HG02981 (cell line): ENCODE measurements at regions not wholly inside any gene's neighbourhood (a gene's known extent, or its start where the extent isn't known, plus 50 kb on each side); places are given as distances from the start of the nearest gene placed in this dataset.

Experiments
- ATAC-seq: cut with Tn5 transposase; IDR thresholded peaks from one replicate; pipeline ENCODE4 v1.9.1; 2021; ENCODE audit warnings: mild to moderate bottlenecking, moderate library complexity; ENCODE audit not compliant: unreplicated experiment

DNA sequence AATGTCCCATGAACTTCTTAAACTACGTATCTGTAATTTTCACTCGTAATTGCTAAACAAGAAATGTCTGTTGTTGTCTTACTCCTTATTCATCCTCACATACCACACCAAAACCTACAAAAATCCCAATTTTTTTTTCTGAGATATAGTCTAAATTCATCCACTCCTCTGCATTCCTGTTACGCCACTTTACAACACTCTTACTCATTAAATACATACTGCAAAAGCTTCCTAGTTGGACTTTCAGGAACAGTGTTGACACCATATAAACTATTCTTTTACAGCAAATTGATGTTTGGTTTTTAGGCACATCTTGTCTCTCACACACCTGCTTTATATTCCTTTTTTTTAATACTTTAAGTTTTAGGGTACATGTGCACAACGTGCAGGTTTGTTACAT lies 934.9 kb upstream of the CADM2 start:
- no peak for ATAC-seq

DNA sequence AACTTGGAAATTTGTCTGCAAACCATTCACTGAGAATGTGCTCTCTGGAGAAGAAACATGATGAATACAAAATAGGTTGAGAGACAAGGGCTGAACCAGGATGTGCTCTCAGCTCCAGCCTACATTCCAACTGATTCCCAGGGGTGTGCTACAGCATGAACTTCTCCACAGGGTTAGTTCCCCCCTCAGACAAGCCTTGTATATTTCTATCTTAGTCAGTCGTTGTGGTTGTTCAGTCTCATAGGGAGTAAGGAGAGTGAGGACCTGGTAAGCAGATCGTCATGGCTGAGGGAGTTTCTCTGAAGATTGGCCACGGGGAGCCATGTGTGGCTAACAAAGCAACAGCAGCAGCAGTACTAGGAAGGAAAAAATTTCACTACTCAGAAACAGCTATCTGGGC lies 919.7 kb upstream of the CADM2 start:
- no peak for ATAC-seq

DNA sequence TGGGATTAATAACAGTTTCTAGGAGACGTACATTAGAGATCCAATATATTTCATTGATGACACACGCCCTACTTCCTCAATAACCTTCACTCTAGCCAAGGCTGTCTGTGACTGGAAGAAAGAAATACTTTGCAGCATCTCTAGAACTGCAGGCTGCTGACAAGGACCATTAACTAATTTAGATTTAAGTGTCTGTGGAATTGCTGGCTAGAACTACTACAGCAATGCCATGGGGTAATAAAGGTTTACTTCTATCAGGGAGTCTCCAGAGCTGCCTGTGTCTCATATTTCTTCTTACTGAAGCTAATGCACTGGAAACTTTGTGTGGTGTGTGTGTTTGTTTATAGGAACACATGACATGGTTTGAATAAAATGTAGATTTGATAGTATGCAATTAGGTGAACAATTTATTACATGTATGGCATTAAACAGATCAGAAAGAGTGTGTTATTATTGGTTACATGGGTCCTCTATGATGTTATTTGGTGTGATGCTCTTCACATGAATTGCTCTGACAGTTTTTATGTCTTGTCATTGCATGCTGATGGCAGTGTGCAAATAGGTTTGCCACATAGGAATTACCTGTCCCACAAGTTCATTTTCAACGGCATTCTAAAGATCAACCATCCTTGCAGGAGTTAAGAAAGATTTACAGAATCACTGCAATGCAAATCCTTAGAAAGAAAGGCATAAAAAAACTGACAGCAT lies 916.2 kb upstream of the CADM2 start:
- no peak for ATAC-seq

DNA sequence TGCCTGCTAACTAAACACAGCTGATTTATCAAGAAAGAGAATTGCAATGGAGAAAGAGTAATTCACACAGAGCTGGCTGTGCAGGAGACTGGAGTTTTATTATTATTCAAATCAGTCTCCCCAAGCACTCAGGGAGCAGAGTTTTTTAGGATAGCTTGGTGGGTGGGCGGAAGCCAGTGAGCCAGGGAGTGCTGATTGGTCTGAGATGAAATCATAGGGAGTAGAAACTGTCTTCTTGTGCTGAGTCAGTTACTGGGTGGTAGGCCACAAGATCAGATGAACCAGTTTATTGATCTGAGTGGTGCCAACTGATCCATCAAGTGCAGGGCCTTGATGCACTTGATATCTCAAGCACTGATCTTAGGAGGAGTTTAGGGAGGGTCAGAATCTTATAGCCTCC lies 891.9 kb upstream of the CADM2 start:
- no peak for ATAC-seq

DNA sequence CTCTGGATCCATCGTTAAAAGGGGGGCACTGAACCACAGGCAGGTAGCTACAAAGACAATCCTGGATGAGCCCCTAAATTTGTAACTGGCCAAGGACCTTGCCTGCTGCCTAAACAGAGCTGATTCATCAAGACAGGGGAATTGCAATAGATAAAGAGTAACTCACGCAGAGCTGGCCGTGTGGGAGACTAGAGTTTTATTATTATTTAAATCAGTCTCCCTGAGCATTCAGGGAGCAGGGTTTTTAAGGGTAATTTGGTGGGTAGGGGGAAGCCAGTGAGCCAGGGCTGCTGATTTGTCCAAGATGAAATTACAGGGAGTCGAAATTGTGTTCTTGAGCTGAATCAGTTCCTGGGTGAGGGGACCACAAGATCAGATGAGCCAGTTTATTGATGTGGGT lies 885.1 kb upstream of the CADM2 start:
- ATAC-seq = no peak

DNA sequence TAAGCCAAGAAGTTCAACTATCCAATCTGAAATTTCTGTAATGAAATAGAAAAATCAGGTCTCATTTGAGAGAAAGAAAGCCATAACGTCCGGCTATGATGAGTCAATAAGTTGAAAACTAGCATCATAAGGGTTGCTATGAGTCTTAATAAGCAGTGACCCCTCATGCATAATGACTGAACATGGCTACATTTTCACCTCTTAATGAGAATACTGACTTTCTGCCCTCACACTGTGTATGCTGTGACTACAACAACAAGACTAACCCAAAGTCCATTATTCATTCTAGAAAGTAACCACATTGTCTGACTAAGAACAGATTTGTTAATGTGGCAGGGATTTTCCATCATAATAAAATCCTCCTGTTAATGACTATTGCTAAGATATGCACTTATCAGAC lies 884.0 kb upstream of the CADM2 start:
- ATAC-seq = no peak

DNA sequence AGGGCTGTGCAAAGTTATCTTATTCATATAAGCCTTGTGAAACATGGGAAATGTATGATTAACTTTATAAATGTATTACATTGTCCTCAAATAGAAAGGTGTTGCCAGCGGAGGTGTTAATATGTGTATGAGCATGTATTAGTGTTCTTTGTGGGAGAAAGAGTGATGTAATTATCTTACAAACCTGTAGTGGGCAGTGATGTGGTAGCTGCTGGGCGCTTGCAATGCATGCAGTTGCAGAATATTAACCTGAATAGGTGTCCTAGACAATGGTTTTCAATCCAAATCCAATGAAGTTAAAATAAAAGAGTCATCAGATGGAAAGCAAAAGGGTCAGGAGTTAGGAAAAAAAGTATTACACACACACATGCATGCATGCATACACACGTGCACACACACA lies 881.3 kb upstream of the CADM2 start:
- no peak for ATAC-seq

DNA sequence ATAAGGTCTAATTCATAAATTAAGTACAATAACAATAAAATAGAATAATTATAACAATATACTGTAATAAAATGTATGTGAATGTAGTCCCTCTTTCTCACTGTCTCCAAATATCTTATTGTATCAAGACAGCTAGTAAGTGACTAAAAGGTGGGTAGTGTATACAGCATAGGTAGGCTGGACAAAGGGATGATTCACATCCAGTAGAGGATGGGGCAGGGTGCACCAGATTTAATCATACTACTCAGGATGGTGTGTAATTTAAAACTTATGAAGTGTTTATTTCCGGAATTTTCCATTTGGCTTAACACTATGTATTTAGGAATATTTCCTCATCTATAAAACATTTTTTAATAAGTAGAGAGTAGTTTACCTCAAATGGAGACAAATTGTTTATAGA lies 876.1 kb upstream of the CADM2 start:
- ATAC-seq = no peak

DNA sequence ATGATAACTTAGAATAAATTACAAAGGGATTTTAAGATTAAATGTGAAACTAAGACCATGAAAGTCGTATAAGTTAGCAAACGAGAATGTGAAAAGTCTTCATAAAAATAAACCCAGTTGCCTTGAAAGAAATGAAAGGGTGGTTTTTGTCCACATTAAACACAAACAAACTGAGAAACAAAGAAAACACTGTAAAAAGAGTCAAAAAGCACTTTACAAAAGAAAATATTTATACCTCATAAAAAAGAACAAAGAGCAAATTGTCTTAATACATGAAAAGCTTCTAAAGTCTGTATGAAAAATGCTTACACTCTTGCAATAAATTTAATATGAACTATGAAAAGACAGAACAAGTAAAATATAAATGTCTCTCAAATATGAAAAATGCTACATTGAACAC lies 865.9 kb upstream of the CADM2 start:
- ATAC-seq = no peak

DNA sequence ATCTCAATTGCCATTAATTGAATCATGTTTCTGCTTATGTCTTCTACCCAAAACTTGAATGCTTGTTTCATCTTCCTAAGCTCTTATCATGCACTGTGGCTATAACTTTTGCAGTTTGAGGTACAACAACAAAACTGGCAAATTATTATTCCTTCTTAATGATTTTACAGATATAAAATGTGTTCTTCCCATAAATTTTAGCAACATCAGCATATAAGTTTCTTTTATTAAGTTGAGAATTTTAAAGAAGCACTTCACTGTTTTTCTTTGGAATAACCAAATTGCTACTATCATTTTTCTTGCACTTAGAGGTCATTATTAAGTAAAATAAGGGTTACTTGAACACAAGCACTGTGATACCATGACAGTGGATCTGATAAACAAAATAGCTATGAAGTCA lies 862.6 kb upstream of the CADM2 start:
- no peak for ATAC-seq

DNA sequence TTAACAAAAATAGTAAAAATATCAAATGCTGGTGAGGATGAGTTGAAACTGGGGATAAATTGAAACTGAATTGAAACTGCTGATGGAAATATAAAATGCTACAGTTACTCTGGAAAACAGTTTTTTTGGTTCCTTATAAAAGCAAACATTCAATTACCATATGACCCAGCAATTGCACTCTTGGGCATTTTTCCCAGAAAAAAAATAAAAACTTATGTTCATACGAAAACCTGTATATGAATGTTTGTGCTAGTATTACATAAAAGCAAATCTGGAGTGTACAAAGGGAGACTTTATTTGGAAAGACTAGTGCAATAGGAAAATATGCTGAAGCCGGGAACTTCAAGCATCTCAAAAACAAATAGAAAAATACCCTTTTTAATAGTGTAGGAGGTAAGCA lies 857.9 kb upstream of the CADM2 start:
- no peak for ATAC-seq

DNA sequence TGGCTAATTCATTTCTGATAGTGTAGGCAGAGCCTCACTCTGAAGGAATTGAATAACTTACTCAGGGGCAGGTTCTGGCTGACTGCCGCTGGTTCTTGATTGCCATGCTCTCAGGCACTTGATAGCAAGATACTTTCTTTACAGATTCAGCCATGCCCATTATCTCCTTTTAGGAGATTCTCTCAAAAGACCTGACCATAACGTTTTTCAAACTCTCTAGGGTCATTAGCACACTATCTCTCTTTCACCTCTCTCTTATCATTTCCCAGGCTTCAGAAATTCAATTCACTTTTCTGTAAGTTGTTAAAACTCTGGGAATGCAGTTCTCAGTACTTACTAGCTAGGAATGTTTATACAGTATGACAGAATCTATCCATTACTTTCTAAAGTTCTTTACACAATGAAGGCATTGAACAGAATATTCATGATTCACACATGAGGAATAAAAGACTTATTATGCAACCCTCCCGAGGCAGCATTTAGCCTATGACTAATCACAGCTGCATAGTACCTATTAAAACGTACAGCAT lies 850.3 kb upstream of the CADM2 start:
- no peak for ATAC-seq

DNA sequence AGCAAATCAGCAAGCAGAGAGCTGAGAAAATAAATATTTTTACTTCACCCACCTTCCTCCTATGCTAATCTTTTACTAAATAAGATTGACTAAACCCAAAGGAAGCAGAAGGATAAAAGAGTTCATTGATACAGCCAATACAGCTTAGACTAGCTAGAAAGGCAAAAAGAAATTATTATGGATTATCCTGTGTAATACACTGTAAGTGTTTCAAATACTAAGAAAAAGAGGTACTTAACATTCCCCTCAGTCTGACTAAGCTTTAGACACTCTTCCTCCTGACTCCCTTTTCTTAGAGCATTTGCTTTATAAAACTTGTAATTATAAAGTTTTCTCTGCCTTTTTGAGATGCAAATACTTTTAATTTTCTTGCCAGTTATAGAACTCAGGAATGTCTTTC lies 848.9 kb upstream of the CADM2 start:
- ATAC-seq = no peak

DNA sequence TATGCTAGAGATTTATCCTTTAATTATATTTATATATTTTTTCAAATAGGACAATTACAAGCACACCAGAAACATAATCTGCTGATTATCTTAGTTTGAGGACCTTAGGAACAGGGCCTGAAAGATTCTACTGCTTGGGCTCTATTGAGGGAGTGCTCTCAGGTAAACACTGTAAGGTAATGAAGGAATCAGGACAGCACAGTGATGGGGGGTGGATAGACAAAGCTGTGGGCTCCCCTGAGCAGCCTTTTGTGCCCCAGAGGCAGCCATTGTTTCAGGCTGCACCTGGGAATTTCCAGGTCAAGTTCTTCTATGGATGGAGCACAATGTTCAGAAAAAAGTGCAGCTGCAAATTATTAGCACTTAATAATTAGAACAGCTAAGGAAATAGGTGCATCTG lies 848.0 kb upstream of the CADM2 start:
- ATAC-seq = no peak

DNA sequence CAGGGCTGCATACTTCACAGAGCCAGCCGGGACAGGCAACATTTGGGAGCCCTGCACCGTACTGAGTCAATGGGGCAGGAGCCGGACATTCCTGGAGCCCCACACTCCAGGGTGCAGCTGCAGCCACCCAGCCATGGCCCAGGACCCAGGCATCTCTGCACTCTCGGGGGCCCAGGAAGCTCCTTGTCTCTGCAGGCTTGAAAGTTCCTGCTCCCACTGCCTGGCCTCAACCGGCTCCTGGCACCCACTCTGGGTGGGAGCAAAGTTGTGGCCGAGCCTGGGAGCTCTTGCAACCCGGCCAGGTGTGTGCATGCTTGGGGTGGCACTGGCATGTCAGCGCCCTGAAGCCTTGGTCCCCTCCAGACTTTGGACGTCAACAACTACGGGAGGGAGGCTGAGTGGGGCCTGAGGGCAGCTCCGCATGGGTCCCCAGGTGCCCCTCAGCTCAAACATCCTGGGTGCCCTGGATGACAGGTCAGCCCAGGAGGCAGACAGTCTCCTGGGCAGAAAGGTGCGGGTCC lies 833.5 kb upstream of the CADM2 start:
- no peak for ATAC-seq

DNA sequence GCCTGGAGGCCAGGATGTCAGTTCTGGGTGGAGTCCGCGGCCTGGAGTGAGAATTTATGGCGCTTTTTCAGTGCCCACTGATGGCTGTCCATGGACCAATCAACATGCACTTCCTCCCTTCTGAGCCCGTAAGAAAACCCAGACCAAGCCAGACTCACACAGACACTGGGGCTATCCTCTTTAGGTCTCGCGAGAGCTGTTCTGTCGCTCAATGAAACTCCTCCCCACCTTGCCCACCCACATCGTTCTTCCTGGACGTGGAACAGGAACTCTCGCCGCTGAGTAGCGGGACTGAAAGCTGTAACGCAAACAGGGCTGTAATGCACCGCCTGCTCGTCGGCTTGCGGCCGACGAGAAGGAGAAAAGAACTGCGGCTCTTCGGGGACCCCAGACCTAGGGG lies 833.0 kb upstream of the CADM2 start:
- ATAC-seq = no peak

DNA sequence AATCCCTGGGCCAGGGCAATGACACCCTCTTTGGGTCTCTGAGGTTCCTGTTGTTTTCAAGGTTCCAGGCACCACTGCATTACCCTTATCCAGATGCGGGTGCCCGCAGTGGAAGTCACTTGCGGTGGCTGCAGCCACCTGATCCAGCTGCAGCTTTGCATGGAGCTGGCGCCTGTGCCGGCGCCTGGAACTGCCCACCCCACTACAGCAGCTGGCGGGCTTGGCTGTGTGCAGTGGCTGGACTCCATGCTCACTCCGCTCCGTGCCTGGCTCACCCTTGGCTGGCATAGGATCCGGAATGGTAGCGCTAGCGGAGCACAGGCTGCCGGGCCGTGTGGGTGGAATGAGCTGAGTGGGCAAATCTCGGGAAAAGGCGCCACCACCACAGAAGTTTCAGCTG lies 832.6 kb upstream of the CADM2 start:
- no peak for ATAC-seq

DNA sequence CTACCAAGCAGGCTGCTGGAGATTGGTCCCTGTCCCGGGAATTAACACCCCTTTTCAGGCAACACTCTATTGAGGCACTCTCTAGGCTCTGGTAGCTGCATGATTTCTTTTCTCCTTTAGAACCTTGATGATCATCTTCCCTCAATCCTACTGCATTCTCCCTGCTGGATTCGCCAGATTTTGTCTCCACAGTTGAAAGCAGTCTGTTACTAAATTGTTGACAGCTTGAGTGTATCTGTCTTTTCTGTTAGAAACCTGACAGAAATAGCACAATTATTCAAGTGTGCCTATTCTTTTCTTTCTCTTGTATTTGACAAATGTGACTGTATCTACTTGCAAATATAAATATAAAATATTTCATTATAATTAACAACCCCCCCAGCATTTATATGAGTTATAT lies 830.8 kb upstream of the CADM2 start:
- no peak for ATAC-seq

DNA sequence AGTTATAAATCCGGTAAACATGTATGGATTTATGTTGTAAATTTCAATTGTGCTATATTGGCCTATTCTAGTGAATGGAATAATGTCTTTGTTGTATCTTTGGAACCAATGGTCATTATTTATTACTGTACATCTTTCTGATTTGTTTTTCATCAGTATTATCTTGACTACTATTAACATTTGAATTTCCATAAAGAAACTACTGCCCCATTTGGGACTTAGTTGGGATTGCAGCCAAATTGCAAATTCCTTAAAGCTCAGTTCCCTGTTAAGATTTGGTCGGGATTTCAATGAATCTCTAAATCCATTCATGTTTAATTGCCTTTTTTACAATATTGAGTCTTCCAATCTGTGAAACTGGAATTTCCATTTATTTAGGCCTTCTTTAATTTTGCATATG lies 822.4 kb upstream of the CADM2 start:
- no peak for ATAC-seq

DNA sequence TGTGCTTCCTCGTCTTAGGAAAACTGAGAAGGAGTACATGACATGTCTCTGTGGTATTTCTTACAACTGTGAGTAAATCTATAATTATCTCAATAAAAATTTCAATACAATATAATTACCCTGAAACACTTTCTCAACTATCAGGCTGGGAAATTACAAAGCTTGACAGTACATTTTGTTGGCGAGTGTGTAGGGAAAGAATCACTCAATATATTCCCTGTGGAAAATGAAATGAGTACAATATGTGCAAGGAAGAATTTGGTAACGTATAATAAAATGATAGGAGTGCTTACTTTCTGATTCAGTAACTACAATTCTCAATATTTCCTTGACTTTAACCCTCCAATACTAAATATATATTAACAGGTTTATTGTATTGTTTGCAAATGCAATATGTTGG lies 818.2 kb upstream of the CADM2 start:
- no peak for ATAC-seq

DNA sequence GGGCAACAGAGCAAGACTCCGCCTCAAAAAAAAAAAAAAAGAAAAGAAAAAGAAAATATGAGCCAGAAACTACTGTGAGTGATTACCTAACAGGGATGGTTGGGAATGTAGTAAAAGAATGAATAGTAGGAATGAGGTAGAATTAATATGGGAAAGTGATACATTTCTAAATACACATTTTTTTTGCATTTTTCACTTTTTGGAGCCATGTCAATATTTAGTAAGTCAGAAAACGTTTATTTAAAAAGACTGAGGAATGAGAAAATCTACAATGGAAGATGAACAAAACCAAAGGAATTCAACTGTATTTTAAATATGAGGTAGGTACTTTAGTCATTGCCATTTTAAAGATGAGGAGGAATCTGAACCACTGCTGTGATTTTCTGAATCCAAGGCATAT lies 817.2 kb upstream of the CADM2 start:
- ATAC-seq = no peak

DNA sequence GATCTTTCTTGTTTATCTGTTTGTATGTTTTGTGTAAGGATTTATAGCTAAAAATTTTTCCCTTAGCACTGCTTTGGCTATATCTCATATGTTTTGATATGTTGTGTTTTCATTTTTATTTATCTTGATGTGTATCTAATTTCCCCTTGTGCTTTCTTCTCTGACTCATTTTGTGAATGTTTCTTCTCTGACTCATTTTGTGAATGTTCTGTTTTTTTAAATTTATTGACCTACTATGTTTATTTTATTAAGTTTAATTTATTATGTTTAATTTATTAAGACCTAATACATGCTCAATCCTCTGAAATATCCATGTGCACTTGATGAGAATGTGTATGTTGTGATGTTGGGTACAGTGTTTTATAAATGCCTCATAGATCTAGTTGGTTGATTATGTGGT lies 793.5 kb upstream of the CADM2 start:
- no peak for ATAC-seq

DNA sequence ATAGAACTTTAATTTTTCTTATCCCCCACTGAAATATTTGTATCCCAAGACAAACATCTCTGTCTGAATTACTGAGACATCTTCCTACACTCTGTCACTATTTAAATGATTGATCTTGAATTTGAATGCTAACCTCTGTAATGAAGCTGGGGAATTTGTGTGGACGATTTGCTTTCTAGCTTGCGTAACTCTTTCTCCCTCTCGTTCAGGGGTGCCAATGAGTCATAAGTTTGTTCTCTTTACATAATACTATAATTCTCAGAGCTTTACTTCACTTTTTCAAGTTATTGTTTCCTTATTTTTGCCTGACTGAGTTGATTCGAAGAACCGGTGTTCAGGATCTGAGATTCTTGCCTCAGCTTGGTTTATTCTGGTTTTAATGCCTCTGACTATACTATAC lies 783.3 kb upstream of the CADM2 start:
- ATAC-seq = no peak
